Stimulated activated CD8-positive, alpha-beta memory T cell treated with anti-CD3 and anti-CD28 coated beads, Interleukin-12 subunit alpha, Interleukin-12 subunit beta, amount 100 ng/mL, for 1 hour (primary cell): ENCODE measurements at regions not wholly inside any gene's neighbourhood (a gene's known extent, or its start where the extent isn't known, plus 50 kb on each side); places are given as distances from the start of the nearest gene placed in this dataset.

ENCODE experiments used
- DNase-seq: peaks from one replicate; pipeline ENCODE4 v3.0.0-alpha.2; 2020; ENCODE audit warnings: low read depth

DNA sequence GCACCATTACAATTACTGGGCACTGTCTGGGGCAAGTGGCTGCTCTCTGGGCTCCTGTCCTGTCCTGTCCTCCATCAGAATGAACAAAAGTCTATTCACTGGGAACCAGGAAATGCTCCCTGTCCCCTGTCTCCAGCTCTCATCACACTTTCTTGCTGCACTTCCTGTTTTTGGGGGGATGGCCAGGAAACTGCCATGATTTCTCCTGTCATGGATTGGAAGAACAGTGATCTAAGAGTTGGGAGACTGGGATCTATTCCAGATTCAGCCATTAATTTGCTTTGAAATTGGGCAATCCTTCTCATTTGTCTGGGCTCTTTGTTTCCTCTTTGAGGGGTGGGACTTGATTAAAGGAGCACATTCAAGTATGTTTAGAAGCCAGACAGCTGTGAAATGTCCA, 61.4 kb upstream of the KIRREL3 start:
- DNase-seq: no peak

DNA sequence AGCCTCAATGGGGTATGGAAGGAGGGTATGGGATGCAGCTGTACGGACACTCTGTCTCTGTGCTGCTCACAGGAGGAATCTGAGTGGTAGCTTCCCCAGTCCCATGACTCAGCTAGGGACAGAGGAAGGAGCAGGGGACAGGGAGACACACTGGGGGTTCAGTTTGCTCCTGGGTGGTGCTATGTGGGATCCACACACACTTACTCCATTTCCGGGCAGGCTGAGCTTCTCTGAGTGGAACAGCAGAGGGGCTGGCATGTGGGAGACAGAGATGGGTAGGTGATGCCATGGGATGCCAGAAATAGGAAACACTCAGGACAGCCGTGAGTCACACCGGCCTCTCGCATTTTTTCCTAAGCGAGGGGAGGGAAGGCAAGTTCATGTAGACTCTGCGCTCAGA, 59.2 kb upstream of the KIRREL3 start:
- DNase-seq: no peak

DNA sequence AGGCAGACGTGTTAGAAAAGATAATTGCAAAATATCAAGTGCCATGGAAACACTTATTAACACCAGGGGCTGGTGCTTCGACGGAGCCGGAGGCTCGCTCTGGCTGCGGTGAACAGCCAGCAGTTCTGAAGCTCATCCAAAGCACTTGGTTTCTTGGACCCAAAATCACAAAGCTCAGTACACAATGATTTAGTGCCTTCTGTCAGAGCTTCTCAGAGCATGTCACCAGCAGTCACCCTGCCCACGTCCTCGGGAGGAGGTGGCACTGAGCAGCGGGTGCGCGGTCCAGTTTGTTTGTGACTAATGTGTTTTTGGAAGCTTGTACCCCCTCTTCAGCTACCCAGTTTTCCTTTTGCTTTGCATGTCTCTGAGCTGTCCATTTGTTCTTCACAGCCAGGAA, 58.7 kb upstream of the KIRREL3 start:
- no peak for DNase-seq

DNA sequence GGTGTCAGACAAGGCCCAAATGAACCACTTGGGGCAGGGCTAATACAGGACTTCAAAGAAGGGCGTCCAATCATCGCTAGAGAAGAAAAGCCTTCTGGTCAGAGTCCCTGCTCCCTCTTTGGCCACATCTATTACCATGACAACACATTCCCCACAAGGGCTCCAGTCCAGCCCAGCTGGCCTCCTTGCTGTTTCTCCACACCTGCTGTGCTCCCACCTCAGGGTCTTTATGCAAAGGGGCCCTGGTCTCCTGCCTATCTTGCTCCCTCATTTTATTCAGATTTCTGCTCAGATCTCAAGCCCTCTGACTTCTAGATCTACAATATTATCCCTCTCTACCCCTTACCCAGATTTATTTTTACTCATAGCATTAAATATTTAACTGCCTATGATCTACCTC, 58.0 kb upstream of the KIRREL3 start:
- DNase-seq: no peak

DNA sequence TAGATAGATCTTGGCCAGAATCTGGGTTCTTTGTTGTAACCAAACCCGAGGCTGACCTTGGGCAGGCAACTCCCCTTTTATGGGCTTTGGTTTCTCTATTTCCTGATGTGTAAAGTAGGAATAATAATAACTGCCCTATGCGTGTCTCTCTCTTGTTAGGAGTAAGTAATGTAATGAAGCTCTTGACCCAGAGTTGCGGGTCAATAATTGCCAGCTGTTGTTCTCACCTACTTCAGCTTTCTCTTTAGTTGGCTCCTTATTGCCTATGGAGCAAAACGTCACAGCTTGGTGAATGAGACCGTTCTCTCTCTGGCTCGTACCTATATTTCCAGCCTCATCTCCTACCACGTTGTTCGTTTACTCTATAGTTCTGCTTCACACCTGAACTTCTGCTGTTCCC, 56.6 kb upstream of the KIRREL3 start:
- DNase-seq: no peak

DNA sequence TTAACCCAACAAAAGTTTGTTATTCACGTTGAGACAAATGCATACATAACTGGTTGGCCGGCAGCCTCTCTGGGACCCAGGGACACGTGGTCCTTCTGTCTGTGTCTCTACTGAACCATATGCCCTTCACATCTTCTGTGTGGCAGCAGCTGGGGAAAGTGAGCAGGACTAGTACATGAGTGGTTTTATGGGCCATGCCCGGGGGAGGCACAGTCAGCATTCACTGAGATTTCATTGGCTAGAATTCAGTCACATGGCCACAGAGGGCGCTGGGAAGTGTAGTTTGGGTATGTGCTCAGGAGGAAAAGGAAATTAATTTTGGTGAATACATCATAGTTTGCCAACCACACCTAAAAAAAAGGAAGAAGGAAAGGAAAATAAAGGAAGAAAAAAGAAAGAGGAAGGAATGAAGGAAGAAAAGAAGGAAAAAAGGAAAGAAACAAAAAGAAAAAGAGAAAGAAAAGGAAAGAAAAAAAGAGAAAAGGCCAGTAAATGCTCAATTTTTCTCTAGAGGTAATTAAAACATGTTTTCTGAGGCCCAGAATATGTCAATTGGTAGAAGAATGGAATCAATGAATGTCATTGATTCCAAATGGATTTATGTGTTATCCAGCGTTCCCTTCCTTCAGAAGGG, 55.9 kb upstream of the KIRREL3 start:
- no peak for DNase-seq

DNA sequence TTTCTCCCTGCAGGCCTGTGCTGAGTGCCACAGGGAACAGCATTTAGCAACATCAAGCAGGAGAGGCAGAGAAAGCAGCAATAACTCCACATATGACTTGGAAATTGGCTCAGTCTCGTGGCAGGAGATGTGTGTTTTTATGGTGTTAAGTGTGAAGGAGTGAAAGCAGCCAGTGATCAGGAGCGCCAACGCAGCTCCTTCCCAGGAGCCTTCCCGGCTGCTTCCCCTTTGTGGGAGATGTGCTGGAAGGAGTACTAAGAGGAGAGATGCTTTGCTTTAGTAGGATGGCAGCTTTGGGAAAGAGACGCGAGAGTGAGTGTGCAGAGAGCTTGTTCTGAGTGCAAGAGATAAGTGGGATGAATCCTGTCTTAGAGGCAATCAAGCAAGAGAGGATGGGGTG, 54.7 kb upstream of the KIRREL3 start:
- no peak for DNase-seq

DNA sequence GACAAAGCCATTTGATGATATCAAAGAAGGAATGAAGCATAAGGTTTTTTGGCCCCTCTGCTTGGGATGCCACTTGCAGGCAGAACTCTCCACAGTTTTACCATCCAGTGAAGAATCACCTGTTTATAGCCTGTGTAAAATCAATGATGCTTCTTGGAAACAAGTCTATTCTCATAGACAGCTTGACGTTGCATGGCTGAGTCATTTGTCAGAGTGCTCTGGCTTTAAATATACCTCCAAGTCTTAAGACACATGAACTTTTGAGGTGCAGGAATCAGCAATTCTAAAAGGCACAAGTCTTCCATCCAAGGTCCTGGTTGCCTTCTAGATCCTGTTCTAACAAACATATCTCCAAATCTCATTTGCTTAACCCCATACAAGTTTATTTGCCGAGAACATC, 53.6 kb upstream of the KIRREL3 start:
- no peak for DNase-seq

DNA sequence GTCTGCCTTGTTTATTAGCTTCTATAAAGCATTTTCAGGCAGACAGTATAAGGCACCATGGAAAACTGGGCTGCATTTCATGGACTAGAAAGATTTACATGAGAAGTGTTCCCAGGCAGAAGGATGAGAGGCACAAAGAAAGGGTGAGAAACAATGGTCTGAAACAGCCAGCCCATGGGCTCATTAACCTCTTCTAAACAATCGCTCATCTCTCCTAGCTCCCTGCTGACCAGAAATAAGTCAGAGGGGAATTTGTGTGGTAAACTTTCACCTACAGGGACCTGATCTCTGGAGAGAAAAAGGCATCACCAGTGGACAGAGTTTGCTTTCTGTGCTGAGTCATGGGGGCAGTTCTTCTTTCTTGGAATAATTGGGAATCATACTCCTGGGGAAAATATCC, 51.8 kb upstream of the KIRREL3 start:
- DNase-seq: no peak
